ENCODE measurements at regions not wholly inside any gene's neighbourhood (a gene's known extent, or its start where the extent isn't known, plus 50 kb on each side); places are given as distances from the start of the nearest gene placed in this dataset.

GRCh38 chr21:27366646-27367235, 399.9 kb upstream of the ADAMTS5 start:
- no peaks in the 10 kb centered on the region for H3K79me2 ChIP-seq (ENCODE audit: insufficient read depth, low read length)
- H2AFZ ChIP-seq (ENCODE audit: insufficient read depth, low read depth, low read length, poor library complexity, severe bottlenecking), result no peak overlapping the region
- DNase-seq, result no peak
- no peak overlapping the region for H3K4me2 ChIP-seq (replicated peaks; ENCODE audit: extremely low read depth, low read length, poor library complexity, severe bottlenecking)
- no peak for TF ChIP-seq CTCF (IDR thresholded peaks at IDR 0.05)
- no peaks in the 10 kb centered on the region for H3K27me3 Mint-ChIP-seq (ENCODE audit: low read depth in 3 of 3)
- no peak overlapping the region for H3K4me3 ChIP-seq (replicated peaks in 1 of 3; ENCODE audit: low read depth in 2 of 3, low read length in 3 of 3)
- no peak overlapping the region for H3K9ac ChIP-seq (ENCODE audit: insufficient read depth, low read length, poor library complexity, severe bottlenecking)
- H3K4me1 ChIP-seq (ENCODE audit: control insufficient read depth in 1 of 2, insufficient read depth in 2 of 2, low read length in 2 of 2), result no peaks in the 10 kb centered on the region
- H3K4me1 Mint-ChIP-seq, result no peaks in the 10 kb centered on the region
- WGBS (ENCODE audit: insufficient coverage), result no CpG with 5 or more reads among the region's 3 CpGs
- H3K4me3 Mint-ChIP-seq, result no peak overlapping the region
- H4K20me1 ChIP-seq (ENCODE audit: insufficient read depth, low read length), result no peaks in the 10 kb centered on the region
- H3K27me3 ChIP-seq (ENCODE audit: control insufficient read depth in 2 of 2, insufficient read depth in 2 of 2, low read length in 2 of 2), result no peaks in the 10 kb centered on the region
- intact Hi-C loops (cut with micrococcal nuclease), result no loop called here
- no peak overlapping the region for H3K27ac Mint-ChIP-seq
- H3K27ac ChIP-seq (ENCODE audit: low read depth in 1 of 2, low read length in 2 of 2), result no peak overlapping the region
- peaks cover 0 to 10% (median 3%) of the 10 kb centered on the region in 7 donors for H3K9me3 Mint-ChIP-seq
- H3K36me3 Mint-ChIP-seq, result no peaks in the 10 kb centered on the region
- H3K36me3 ChIP-seq (replicated peaks in 1 of 2; ENCODE audit: control insufficient read depth in 1 of 2, insufficient read depth in 2 of 2, low read length in 2 of 2), result no peaks in the 10 kb centered on the region
- peaks cover 5 to 6% of the 10 kb centered on the region in 2 donors for H3K9me3 ChIP-seq (replicated peaks in 1 of 2; ENCODE audit: control insufficient read depth in 1 of 2, insufficient read depth in 1 of 2, low read length in 2 of 2)

GRCh38 chr21:27366036-27366435, 399.1 kb upstream of the ADAMTS5 start:
- Mint-ChIP-seq H3K9me3 (peaks cover 0 to 10% (median 3%) of the 10 kb centered on the region in 7 donors), H3K4me3 (no peak overlapping the region), H3K4me1 (no peaks in the 10 kb centered on the region), H3K27me3 (ENCODE audit: low read depth in 3 of 3) (no peaks in the 10 kb centered on the region), H3K36me3 (no peaks in the 10 kb centered on the region), H3K27ac (no peak overlapping the region)
- intact Hi-C loops (cut with micrococcal nuclease), result no loop called here
- no peak for TF ChIP-seq CTCF (IDR thresholded peaks at IDR 0.05)
- no peaks in the 10 kb centered on the region for H3K27me3 ChIP-seq (ENCODE audit: control insufficient read depth in 2 of 2, insufficient read depth in 2 of 2, low read length in 2 of 2)
- no peak for DNase-seq
- no peaks in the 10 kb centered on the region for H3K79me2 ChIP-seq (ENCODE audit: insufficient read depth, low read length)
- peaks cover 5 to 6% of the 10 kb centered on the region in 2 donors for H3K9me3 ChIP-seq (replicated peaks in 1 of 2; ENCODE audit: control insufficient read depth in 1 of 2, insufficient read depth in 1 of 2, low read length in 2 of 2)
- H3K27ac ChIP-seq (ENCODE audit: low read depth in 1 of 2, low read length in 2 of 2), result no peak overlapping the region
- H3K9ac ChIP-seq (ENCODE audit: insufficient read depth, low read length, poor library complexity, severe bottlenecking), result no peak overlapping the region
- WGBS (ENCODE audit: insufficient coverage), result no CpG with 5 or more reads among the region's 4 CpGs
- H3K4me3 ChIP-seq (replicated peaks in 1 of 3; ENCODE audit: low read depth in 2 of 3, low read length in 3 of 3), result no peak overlapping the region
- no peaks in the 10 kb centered on the region for H4K20me1 ChIP-seq (ENCODE audit: insufficient read depth, low read length)
- H3K4me2 ChIP-seq (replicated peaks; ENCODE audit: extremely low read depth, low read length, poor library complexity, severe bottlenecking), result no peak overlapping the region
- no peak overlapping the region for H2AFZ ChIP-seq (ENCODE audit: insufficient read depth, low read depth, low read length, poor library complexity, severe bottlenecking)
- H3K4me1 ChIP-seq (ENCODE audit: control insufficient read depth in 1 of 2, insufficient read depth in 2 of 2, low read length in 2 of 2), result no peaks in the 10 kb centered on the region
- no peaks in the 10 kb centered on the region for H3K36me3 ChIP-seq (replicated peaks in 1 of 2; ENCODE audit: control insufficient read depth in 1 of 2, insufficient read depth in 2 of 2, low read length in 2 of 2)
